Right lobe of liver (tissue), 6 donors: ENCODE measurements at regions not wholly inside any gene's neighbourhood (a gene's known extent, or its start where the extent isn't known, plus 50 kb on each side); places are given as distances from the start of the nearest gene placed in this dataset.
A peak's percentile ranks its signal among the peaks of the same experiment; 100 is the strongest.

Experiments used
- ATAC-seq, 4 donors: fragments of 200-7000 bp; cut with Tn5 transposase; one replicate each; pipeline ENCODE4 v1.9.1; 2020; ENCODE audit warnings: mild to moderate bottlenecking in 4 of 4, moderate library complexity in 4 of 4
- DNase-seq, 3 donors: peaks; one replicate each; pipeline ENCODE4 v3.0.0-alpha.2; 2020
- H3K27ac ChIP-seq, 3 donors: fragments of 200-600 bp; one replicate each; pipeline ENCODE4 v1.8.0; 2022
- H3K27me3 ChIP-seq, 2 donors: fragments of 200-600 bp; one replicate each; pipeline ENCODE4 v1.8.0; 2022
- H3K36me3 ChIP-seq, 4 donors: fragments of 200-600 bp; sonication (generic) in 1 of 4; one replicate each; pipeline versions ENCODE4 v1.5.1 to v1.8.0; 2017 to 2022; ENCODE audit warnings: control low read depth in 1 of 4
- H3K4me1 ChIP-seq, 4 donors: fragments of 200-600 bp; sonication (generic) in 1 of 4; one replicate each; pipeline versions ENCODE4 v1.5.1 to v1.8.0; 2017 to 2022; ENCODE audit warnings: control low read depth in 1 of 4
- H3K4me3 ChIP-seq, 3 donors: fragments of 200-600 bp; one replicate each; pipeline ENCODE4 v1.8.0; 2022
- H3K9me3 ChIP-seq, 4 donors: fragments of 200-600 bp; sonication (generic) in 1 of 4; one replicate each; pipeline versions ENCODE4 v1.5.1 to v1.8.0; 2017 to 2022; ENCODE audit warnings: control low read depth in 1 of 4
- CTCF ChIP-seq, 4 donors: fragments of 200-600 bp in 3 of 4; fragments of 450-650 bp in 1 of 4; IDR thresholded peaks; one replicate each; pipeline versions ENCODE4 v1.5.1 to v1.8.0; 2016 to 2022; ENCODE audit warnings: antibody characterized with exemption in 4 of 4, mild to moderate bottlenecking in 2 of 4
- POLR2A ChIP-seq: fragments of 450-650 bp; IDR thresholded peaks from one replicate; pipeline ENCODE4 v1.6.1; 2017; ENCODE audit warnings: antibody characterized with exemption, mild to moderate bottlenecking
- WGBS: methylation state at CpG from one replicate; pipeline ENCODE4 v1.1.6; 2018; ENCODE audit warnings: low coverage, low lambda C conversion rate; ENCODE audit not compliant: insufficient coverage; ENCODE audit errors: missing lambda C conversion rate; 5-methylcytosine and 5-hydroxymethylcytosine counted together
- intact Hi-C, 2 donors: fragments of 100-400 bp; cut with DNase I; formaldehyde crosslinking; loops; one replicate each; pipeline versions ENCODE4 v1.11.2 to v1.14.1; 2022
- donor health status: DM: no; HTN: yes; CAD: no.
- donor health status: DM: no; HTN: no; CAD: no.
- donor health status: DM: no; HTN: no; CAD: no.
- donor health status: DM: no; HTN: yes; CAD: no.
- donor health status: DM: no; HTN: yes; CAD: no.

DNA sequence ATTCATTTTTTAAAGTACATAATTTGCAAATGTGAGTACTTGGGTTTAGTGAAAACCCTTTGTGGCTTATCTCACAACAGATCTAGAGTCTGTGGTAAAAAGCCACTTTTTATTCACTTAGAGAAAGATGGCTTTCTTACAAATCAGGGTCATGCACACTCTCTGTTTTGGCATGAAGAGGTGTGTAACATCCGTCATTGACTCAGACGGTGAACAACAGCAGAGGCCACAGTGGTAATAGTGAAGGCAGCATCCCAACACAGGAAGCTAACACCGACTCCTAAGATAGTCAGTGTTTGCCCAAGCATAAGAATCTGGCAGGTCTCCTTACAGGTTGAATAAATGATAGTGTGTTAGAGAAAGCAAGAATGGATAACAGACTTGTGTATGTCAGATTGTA is 593.0 kb downstream of the SOX5 start:
- Histone ChIP-seq H3K27me3 (no peaks in the 10 kb centered on the region), H3K36me3 (no peaks in the 10 kb centered on the region), H3K4me1 (no peaks in the 10 kb centered on the region), H3K27ac (no peak overlapping the region), H3K4me3 (no peak overlapping the region), H3K9me3 (no peaks in the 10 kb centered on the region)
- no peak for DNase-seq
- no peak for ATAC-seq
- no peak for TF ChIP-seq CTCF (IDR thresholded peaks at IDR 0.05)
- no peak for TF ChIP-seq POLR2A
- intact Hi-C loops: no loop called here
- 90% methylated on average over 3 of the region's 3 CpGs for WGBS

GRCh38 chr12:23356927-23357708 is 592.4 kb downstream of the SOX5 start:
- Histone ChIP-seq H3K27ac (no peak overlapping the region), H3K4me1 (no peaks in the 10 kb centered on the region), H3K9me3 (no peaks in the 10 kb centered on the region), H3K36me3 (no peaks in the 10 kb centered on the region), H3K4me3 (no peak overlapping the region), H3K27me3 (no peaks in the 10 kb centered on the region)
- 82% methylated on average over 9 of the region's 9 CpGs for WGBS
- intact Hi-C loops: no loop called here
- ATAC-seq (no peak), DNase-seq (no peak)
- no peak for TF ChIP-seq CTCF (IDR thresholded peaks at IDR 0.05)
- no peak for TF ChIP-seq POLR2A

DNA sequence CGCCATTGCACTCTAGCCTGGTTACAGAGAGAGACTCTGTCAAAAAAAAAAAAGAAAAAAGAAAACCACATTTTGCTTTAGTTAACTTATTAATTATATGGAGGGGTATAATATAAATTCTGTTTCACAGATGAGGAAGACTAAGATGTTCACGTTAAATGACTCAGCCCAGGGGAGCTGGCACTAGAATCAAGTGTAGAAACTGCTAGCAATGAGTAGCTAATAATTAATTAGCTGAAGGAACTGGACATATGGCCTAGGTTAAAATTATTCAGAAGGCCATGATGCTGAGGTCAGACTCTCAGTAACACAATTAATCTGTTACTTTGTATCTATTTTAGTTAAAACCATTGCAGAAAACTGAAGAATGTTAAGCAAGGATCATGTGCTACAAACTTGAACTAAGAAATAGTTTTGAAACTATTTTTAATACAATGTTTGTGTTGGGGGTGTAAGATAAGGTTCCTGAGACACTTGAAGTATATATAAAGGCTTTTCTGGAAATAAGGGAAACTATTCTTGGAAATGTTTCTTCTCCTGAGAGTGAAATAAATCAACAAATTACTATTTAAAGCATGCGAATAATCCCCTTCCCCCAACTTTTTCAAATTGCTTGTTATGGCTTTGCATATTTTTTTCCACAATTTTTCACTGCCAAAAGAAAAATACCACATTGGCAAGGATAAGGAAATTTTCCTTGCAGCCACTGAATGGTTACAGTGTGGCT is 589.3 kb downstream of the SOX5 start:
- intact Hi-C loops: loop anchor here in 1 of 2 donors (10.0 kb wide), 1 partner anchor 145 kb away; no protein-coding TSS in a partner anchor
- no peaks in the 10 kb centered on the region for H3K4me1 ChIP-seq
- no peaks in the 10 kb centered on the region for H3K36me3 ChIP-seq
- DNase-seq: no peak
- TF ChIP-seq CTCF (IDR thresholded peaks at IDR 0.05): no peak
- no peak for TF ChIP-seq POLR2A
- no peaks in the 10 kb centered on the region for H3K9me3 ChIP-seq
- 47% methylated on average over 3 of the region's 3 CpGs for WGBS
- no peaks in the 10 kb centered on the region for H3K27me3 ChIP-seq
- no peak for ATAC-seq
- H3K27ac ChIP-seq: no peak overlapping the region
- H3K4me3 ChIP-seq: no peak overlapping the region

DNA sequence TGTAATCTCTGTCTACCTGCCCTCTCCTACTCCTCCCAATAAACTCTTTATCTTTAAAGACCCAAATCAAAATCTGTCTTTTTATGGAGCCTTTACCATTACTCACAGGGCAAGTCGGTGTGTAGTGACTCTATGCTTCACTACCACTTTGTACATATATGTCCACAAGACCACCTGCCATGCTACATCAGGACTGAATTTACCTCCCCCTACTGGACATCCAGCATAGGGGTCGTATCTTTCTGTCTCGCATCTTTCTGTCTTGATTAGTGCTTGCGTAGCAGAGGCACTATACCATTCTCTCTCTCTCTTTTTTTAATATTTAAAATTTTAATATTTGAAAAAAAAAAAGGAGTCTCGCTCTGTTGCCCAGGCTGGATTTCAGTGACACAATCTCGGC is 587.5 kb downstream of the SOX5 start:
- H3K4me1 ChIP-seq: no peaks in the 10 kb centered on the region
- DNase-seq (no peak), ATAC-seq (no peak)
- H3K27ac ChIP-seq: no peak overlapping the region
- no peaks in the 10 kb centered on the region for H3K27me3 ChIP-seq
- intact Hi-C loops: loop anchor here in 1 of 2 donors (10.0 kb wide), 1 partner anchor 147 kb away; no protein-coding TSS in a partner anchor
- no peak overlapping the region for H3K4me3 ChIP-seq
- 77% methylated on average over 6 of the region's 6 CpGs for WGBS
- no peak for TF ChIP-seq POLR2A
- peak in 2 of 4 donors; percentile 10 to 15 for TF ChIP-seq CTCF (IDR thresholded peaks at IDR 0.05)
- no peaks in the 10 kb centered on the region for H3K9me3 ChIP-seq
- H3K36me3 ChIP-seq: no peaks in the 10 kb centered on the region
